CD14-positive monocyte (primary cell): ENCODE measurements at regions not wholly inside any gene's neighbourhood (a gene's known extent, or its start where the extent isn't known, plus 50 kb on each side); places are given as distances from the start of the nearest gene placed in this dataset. TPM values are rescaled to one million over a fixed set of nuclear protein-coding genes. Genes with fewer than 3 reads are reported as not detected.

Source experiments
- DNase-seq, 3 donors: peaks; one replicate each; pipeline ENCODE4 v3.0.0-alpha.2; 2011 to 2022
- H2AFZ ChIP-seq: 2 replicates; pipeline ENCODE4 v1.6.0; 2012; ENCODE audit warnings: mild to moderate bottlenecking, low read depth, low read length, inconsistent platforms; ENCODE audit not compliant: insufficient read depth, poor library complexity, severe bottlenecking
- H3K27ac ChIP-seq, 2 donors: 1 replicate in 1 of 2; 2 replicates in 1 of 2; pipeline ENCODE4 v1.5.1; 2012 to 2013; ENCODE audit warnings: low read length in 2 of 2, control low read depth in 1 of 2, inconsistent platforms in 1 of 2, low read depth in 1 of 2, mild to moderate bottlenecking in 1 of 2
- H3K27me3 ChIP-seq, 2 donors: one replicate each; pipeline versions ENCODE4 v1.6.0 to v1.6.1; 2011 to 2013; ENCODE audit warnings: low read length in 2 of 2; ENCODE audit not compliant: control insufficient read depth in 2 of 2, insufficient read depth in 2 of 2
- H3K36me3 ChIP-seq, 2 donors: replicated peaks in 1 of 2; 1 replicate in 1 of 2; 2 replicates in 1 of 2; pipeline versions ENCODE4 v1.5.1 to v1.6.1; 2012 to 2013; ENCODE audit warnings: low read length in 2 of 2, control low read depth in 1 of 2, inconsistent platforms in 1 of 2, mild to moderate bottlenecking in 1 of 2; ENCODE audit not compliant: insufficient read depth in 2 of 2, control insufficient read depth in 1 of 2
- H3K4me1 ChIP-seq, 2 donors: 1 replicate in 1 of 2; 2 replicates in 1 of 2; pipeline versions ENCODE4 v1.5.1 to v1.6.1; 2012 to 2013; ENCODE audit warnings: low read length in 2 of 2, control low read depth in 1 of 2, inconsistent platforms in 1 of 2, mild to moderate bottlenecking in 1 of 2, moderate library complexity in 1 of 2; ENCODE audit not compliant: insufficient read depth in 2 of 2, control insufficient read depth in 1 of 2
- H3K4me2 ChIP-seq: replicated peaks from 2 replicates; pipeline ENCODE3; 2012; ENCODE audit warnings: low read length, moderate library complexity, mild to moderate bottlenecking; ENCODE audit not compliant: poor library complexity, severe bottlenecking; ENCODE audit errors: extremely low read depth
- H3K4me3 ChIP-seq, 3 experiments: fragments of 200-600 bp in 1 of 3; sonication (generic) in 1 of 3; replicated peaks in 1 of 3; 1 replicate in 2 of 3; 2 replicates in 1 of 3; pipeline ENCODE4 v1.5.1; 2011 to 2013; ENCODE audit warnings: low read length in 3 of 3, mild to moderate bottlenecking in 3 of 3, control low read depth in 2 of 3, low read depth in 2 of 3, inconsistent platforms in 1 of 3, moderate library complexity in 1 of 3
- H3K79me2 ChIP-seq: 2 replicates; pipeline ENCODE4 v1.6.0; 2012; ENCODE audit warnings: mild to moderate bottlenecking, control low read depth, inconsistent platforms, low read length, moderate library complexity; ENCODE audit not compliant: insufficient read depth
- H3K9ac ChIP-seq: 2 replicates; pipeline ENCODE4 v1.6.0; 2017; ENCODE audit warnings: low read length, mild to moderate bottlenecking; ENCODE audit not compliant: insufficient read depth, poor library complexity, severe bottlenecking
- H3K9me3 ChIP-seq, 2 donors: replicated peaks in 1 of 2; 1 replicate in 1 of 2; 2 replicates in 1 of 2; pipeline versions ENCODE4 v1.5.1 to v1.6.1; 2012 to 2013; ENCODE audit warnings: low read length in 2 of 2, control low read depth in 1 of 2; ENCODE audit not compliant: control insufficient read depth in 1 of 2, insufficient read depth in 1 of 2
- H4K20me1 ChIP-seq: 2 replicates; pipeline ENCODE4 v1.6.0; 2012; ENCODE audit warnings: mild to moderate bottlenecking, low read length, control low read depth, moderate library complexity; ENCODE audit not compliant: insufficient read depth
- H3K27ac Mint-ChIP-seq, 7 donors: one replicate each; pipeline ENCODE4 v1.8.0; 2020; ENCODE audit warnings: mild to moderate bottlenecking in 7 of 7, mixed read lengths in 7 of 7, moderate library complexity in 6 of 7, inconsistent platforms in 2 of 7
- H3K27me3 Mint-ChIP-seq, 3 donors: one replicate each; pipeline ENCODE4 v1.8.0; 2021 to 2022; ENCODE audit warnings: low read depth in 3 of 3, mild to moderate bottlenecking in 3 of 3, mixed read lengths in 3 of 3, moderate library complexity in 3 of 3, inconsistent platforms in 1 of 3
- H3K36me3 Mint-ChIP-seq, 2 donors: one replicate each; pipeline ENCODE4 v1.8.0; 2020; ENCODE audit warnings: mixed read lengths in 2 of 2, inconsistent platforms in 1 of 2, mild to moderate bottlenecking in 1 of 2
- H3K4me1 Mint-ChIP-seq: one replicate; pipeline ENCODE4 v1.8.0; 2020; ENCODE audit warnings: mild to moderate bottlenecking, mixed read lengths
- H3K4me3 Mint-ChIP-seq, 2 donors: one replicate each; pipeline ENCODE4 v1.8.0; 2020; ENCODE audit warnings: mild to moderate bottlenecking in 2 of 2, mixed read lengths in 2 of 2, moderate library complexity in 1 of 2
- H3K9me3 Mint-ChIP-seq, 7 donors: one replicate each; pipeline ENCODE4 v1.8.0; 2020 to 2022; ENCODE audit warnings: mixed read lengths in 7 of 7, mild to moderate bottlenecking in 6 of 7, moderate library complexity in 6 of 7, inconsistent platforms in 2 of 7
- CTCF ChIP-seq: fragments of 200-600 bp; IDR thresholded peaks from one replicate; pipeline ENCODE4 v1.8.0; 2022; ENCODE audit warnings: antibody characterized with exemption, mild to moderate bottlenecking
- WGBS: methylation state at CpG from one replicate; pipeline ENCODE4 v1.1.5; 2013; ENCODE audit warnings: missing lambda C conversion rate; ENCODE audit not compliant: insufficient coverage; 5-methylcytosine and 5-hydroxymethylcytosine counted together
- intact Hi-C, 2 donors: fragments of 100-400 bp; cut with micrococcal nuclease; formaldehyde crosslinking; loops; one replicate each; pipeline versions ENCODE4 v1.15.0 to v1.15.1; 2023
- small RNA-seq: library from RNA; depleted of rRNA; stranded (forward); fragments of <200 nt; gene quantifications from one replicate; pipeline ENCODE3, GENCODE V24; 2012; ENCODE audit warnings: low read depth; ENCODE audit not compliant: insufficient read length

- WGBS = no CpG with 5 or more reads among the region's 3 CpGs
These were observed 51.0 kb upstream of the RAP2B start for GRCh38 chr3:153111016-153111415.

More at GRCh38 chr3:153111016-153111415, 51.0 kb upstream of the RAP2B start:
- intact Hi-C loops = no loop called here
- Histone ChIP-seq H3K9ac (no peak overlapping the region), H3K27ac (no peak overlapping the region), H3K9me3 (no peaks in the 10 kb centered on the region), H3K27me3 (no peaks in the 10 kb centered on the region), H3K36me3 (no peaks in the 10 kb centered on the region), H3K4me1 (peaks cover 5% of the 10 kb centered on the region in 2 donors), H3K4me3 (no peak overlapping the region), H2AFZ (no peak overlapping the region), H3K79me2 (no peaks in the 10 kb centered on the region), H4K20me1 (no peaks in the 10 kb centered on the region), H3K4me2 (no peak overlapping the region)
- Mint-ChIP-seq H3K27me3 (no peaks in the 10 kb centered on the region), H3K4me3 (no peak overlapping the region), H3K9me3 (peaks cover 0 to 3% (median 0%) of the 10 kb centered on the region in 7 donors), H3K27ac (no peak overlapping the region), H3K4me1 (peaks cover 7% of the 10 kb centered on the region), H3K36me3 (no peaks in the 10 kb centered on the region)
- no peak for DNase-seq
- no peak for TF ChIP-seq CTCF

Small RNA genes lying in the stretch of these regions (small RNA-seq; reads per million reads assigned to genes)
- gene HMGN2P13 = not detected
